Colonic mucosa (tissue), 4 donors: ENCODE measurements at regions not wholly inside any gene's neighbourhood (a gene's known extent, or its start where the extent isn't known, plus 50 kb on each side); places are given as distances from the start of the nearest gene placed in this dataset.

ENCODE experiments used
- DNase-seq: peaks from one replicate; pipeline ENCODE4 v3.0.0-alpha.2; 2020
- H3K27ac ChIP-seq: fragments of 200-600 bp; one replicate; pipeline ENCODE4 v1.8.0; 2021
- H3K27me3 ChIP-seq: fragments of 200-600 bp; one replicate; pipeline ENCODE4 v1.8.0; 2021
- H3K36me3 ChIP-seq: fragments of 200-600 bp; one replicate; pipeline ENCODE4 v1.8.0; 2021
- H3K4me1 ChIP-seq: fragments of 200-600 bp; one replicate; pipeline ENCODE4 v1.8.0; 2021; ENCODE audit warnings: mild to moderate bottlenecking
- H3K4me3 ChIP-seq: fragments of 200-600 bp; one replicate; pipeline ENCODE4 v1.8.0; 2021
- H3K9ac ChIP-seq, 2 donors: one replicate each; pipeline ENCODE4 v1.7.0; 2013; ENCODE audit warnings: control low read depth in 2 of 2, low read depth in 2 of 2, low read length in 2 of 2
- H3K9me3 ChIP-seq: fragments of 200-600 bp; one replicate; pipeline ENCODE4 v1.8.0; 2021
- intact Hi-C: fragments of 100-400 bp; cut with DNase I; formaldehyde crosslinking; loops from one replicate; pipeline ENCODE4 v1.14.1; 2022
- TF ChIP-seq, protein P1 (sequence below): fragments of 200-600 bp; IDR thresholded peaks from one replicate; pipeline ENCODE4 v1.8.0; 2022; ENCODE audit warnings: antibody characterized with exemption, mild to moderate bottlenecking
- donor health status: healthy.
- donor health status: DM: no; HTN: no; CAD: no.
- donor health status: DM: no; HTN: no; CAD: no.

GRCh38 chr14:61107869-61108493 is 126.9 kb downstream of the SLC38A6 start:
- no peak overlapping the region for H3K9ac ChIP-seq
- intact Hi-C loops: no loop called here
- TF ChIP-seq, protein P1, sequence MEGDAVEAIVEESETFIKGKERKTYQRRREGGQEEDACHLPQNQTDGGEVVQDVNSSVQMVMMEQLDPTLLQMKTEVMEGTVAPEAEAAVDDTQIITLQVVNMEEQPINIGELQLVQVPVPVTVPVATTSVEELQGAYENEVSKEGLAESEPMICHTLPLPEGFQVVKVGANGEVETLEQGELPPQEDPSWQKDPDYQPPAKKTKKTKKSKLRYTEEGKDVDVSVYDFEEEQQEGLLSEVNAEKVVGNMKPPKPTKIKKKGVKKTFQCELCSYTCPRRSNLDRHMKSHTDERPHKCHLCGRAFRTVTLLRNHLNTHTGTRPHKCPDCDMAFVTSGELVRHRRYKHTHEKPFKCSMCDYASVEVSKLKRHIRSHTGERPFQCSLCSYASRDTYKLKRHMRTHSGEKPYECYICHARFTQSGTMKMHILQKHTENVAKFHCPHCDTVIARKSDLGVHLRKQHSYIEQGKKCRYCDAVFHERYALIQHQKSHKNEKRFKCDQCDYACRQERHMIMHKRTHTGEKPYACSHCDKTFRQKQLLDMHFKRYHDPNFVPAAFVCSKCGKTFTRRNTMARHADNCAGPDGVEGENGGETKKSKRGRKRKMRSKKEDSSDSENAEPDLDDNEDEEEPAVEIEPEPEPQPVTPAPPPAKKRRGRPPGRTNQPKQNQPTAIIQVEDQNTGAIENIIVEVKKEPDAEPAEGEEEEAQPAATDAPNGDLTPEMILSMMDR: no peak
- no peak overlapping the region for H3K27ac ChIP-seq
- no peaks in the 10 kb centered on the region for H3K9me3 ChIP-seq
- no peak overlapping the region for H3K4me3 ChIP-seq
- no peak for DNase-seq
- H3K36me3 ChIP-seq: no peaks in the 10 kb centered on the region
- no peaks in the 10 kb centered on the region for H3K4me1 ChIP-seq
- H3K27me3 ChIP-seq: no peaks in the 10 kb centered on the region

DNA sequence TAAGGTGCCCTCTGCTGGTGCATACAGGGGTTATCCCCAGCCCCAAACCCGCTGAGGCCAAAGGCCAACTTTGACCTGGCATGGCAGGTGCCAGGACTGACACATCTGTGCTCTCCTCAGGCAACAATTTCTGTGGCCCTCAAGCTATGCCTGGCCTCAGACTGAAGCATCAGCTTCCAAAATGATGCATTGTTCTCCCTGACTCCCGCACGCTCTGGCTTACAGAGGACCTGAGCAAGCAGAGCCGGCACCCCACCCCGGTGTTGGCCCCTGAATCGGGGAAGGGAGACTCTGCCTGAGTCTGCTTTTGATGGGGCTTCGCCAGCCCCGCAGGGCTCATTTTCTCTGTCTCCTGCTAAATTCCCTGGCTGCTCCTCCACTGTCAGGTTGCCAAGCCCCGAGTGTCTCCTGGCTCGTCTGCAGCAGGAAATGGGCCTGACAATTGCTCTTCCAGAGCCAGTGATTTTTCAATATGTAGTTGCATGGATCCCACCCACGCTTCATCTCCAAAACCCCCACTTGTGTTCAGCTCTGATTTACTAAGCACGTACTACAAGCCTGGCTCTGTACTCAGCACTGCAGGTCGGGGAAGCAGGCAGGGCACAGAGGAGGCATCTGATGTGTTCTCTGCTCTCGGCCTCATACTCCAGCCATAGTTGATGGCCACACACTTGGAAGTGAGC is 126.1 kb downstream of the SLC38A6 start:
- TF ChIP-seq, protein P1: no peak
- DNase-seq: peak; percentile 34
- H3K4me1 ChIP-seq: no peaks in the 10 kb centered on the region
- no peak overlapping the region for H3K4me3 ChIP-seq
- no peak overlapping the region for H3K9ac ChIP-seq
- no peak overlapping the region for H3K27ac ChIP-seq
- H3K9me3 ChIP-seq: no peaks in the 10 kb centered on the region
- H3K27me3 ChIP-seq: no peaks in the 10 kb centered on the region
- intact Hi-C loops: no loop called here
- no peaks in the 10 kb centered on the region for H3K36me3 ChIP-seq

DNA sequence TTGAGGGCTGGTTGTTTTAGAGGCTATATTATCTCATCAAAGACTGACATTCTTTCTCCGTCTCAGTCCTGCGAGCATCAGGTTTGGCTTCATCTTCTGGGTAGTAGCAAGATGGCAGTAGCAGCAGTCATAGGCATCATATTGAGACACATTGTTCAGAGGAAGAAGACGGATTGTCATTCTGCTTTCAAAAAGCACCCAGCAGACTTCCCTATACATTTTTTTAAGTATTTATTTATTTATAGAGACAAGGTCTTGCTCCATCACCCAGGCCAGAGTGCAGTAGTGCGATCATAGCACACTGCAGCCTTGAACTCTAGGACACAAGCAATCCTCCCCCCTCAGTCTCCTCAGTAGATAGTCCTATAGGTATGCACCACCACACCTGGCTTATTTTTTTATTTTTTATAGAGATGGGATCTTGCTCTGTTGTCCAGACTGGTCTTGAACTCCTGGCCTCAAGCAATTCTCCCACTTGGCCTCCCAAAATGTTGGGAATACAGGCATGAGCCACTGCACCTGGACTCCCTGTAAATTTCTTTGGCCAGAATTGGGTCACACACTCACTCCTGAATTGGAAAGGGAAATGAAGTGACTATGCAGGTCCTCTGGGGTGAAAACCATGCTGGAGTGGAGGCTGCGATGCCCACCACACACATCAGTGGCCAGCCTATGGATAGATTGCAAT is 125.4 kb downstream of the SLC38A6 start:
- Histone ChIP-seq H3K36me3 (no peaks in the 10 kb centered on the region), H3K4me3 (no peak overlapping the region), H3K27me3 (no peaks in the 10 kb centered on the region), H3K4me1 (no peaks in the 10 kb centered on the region), H3K9ac (no peak overlapping the region), H3K9me3 (no peaks in the 10 kb centered on the region), H3K27ac (no peak overlapping the region)
- intact Hi-C loops: no loop called here
- TF ChIP-seq, protein P1: no peak
- no peak for DNase-seq

DNA sequence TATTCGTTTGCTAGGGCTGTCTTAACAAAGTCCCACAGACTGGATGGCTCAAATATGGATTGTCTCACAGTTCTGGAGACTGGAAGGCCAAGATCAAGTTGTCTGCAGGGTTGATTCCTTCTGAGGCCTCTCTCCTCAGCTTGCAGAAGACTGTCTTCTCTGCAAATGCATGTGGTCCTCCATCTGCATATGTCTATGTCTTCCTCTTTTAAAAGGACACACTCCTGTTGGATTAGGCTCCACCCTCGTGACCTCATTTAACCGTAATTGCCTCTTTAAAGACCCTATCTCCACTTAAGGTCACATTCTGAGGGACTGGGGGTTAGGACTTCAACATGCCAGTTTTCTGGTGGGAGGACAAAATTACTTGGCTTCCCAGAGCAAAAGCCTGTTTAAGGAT is 123.3 kb downstream of the SLC38A6 start:
- Histone ChIP-seq H3K4me1 (no peaks in the 10 kb centered on the region), H3K27me3 (no peaks in the 10 kb centered on the region), H3K4me3 (no peak overlapping the region), H3K9me3 (no peaks in the 10 kb centered on the region), H3K27ac (peak overlapping the region; percentile 47), H3K9ac (no peak overlapping the region), H3K36me3 (no peaks in the 10 kb centered on the region)
- DNase-seq: no peak
- TF ChIP-seq, protein P1: no peak
- intact Hi-C loops: no loop called here

GRCh38 chr14:61103541-61104339 is 122.7 kb downstream of the SLC38A6 start:
- Histone ChIP-seq H3K9ac (no peak overlapping the region), H3K27ac (peak overlapping the region; percentile 47)
- intact Hi-C loops: no loop called here

More at GRCh38 chr14:61103541-61104339, 122.7 kb downstream of the SLC38A6 start:
- DNase-seq: no peak
- Histone ChIP-seq H3K36me3 (no peaks in the 10 kb centered on the region), H3K9me3 (no peaks in the 10 kb centered on the region), H3K4me1 (no peaks in the 10 kb centered on the region), H3K27me3 (no peaks in the 10 kb centered on the region), H3K4me3 (no peak overlapping the region)
- TF ChIP-seq, protein P1: no peak
